SU-DHL-6 (cell line): ENCODE measurements at regions not wholly inside any gene's neighbourhood (a gene's known extent, or its start where the extent isn't known, plus 50 kb on each side); places are given as distances from the start of the nearest gene placed in this dataset.

ENCODE experiments used
- CTCF ChIP-seq: fragments of 200-600 bp; sonication (generic); IDR thresholded peaks from one replicate; pipeline ENCODE4 v1.5.1; 2017; ENCODE audit warnings: antibody characterized with exemption, mild to moderate bottlenecking, low read length, moderate library complexity; ENCODE audit not compliant: insufficient read depth, poor library complexity, severe bottlenecking
- EZH2phosphoT487 ChIP-seq: fragments of 200-600 bp; sonication (generic), shearing (Covaris generic); conservative IDR thresholded peaks from 2 replicates; pipeline ENCODE4 v1.6.1; 2018; ENCODE audit warnings: mild to moderate bottlenecking, antibody characterized with exemption, low read length, moderate library complexity, mixed read lengths

DNA sequence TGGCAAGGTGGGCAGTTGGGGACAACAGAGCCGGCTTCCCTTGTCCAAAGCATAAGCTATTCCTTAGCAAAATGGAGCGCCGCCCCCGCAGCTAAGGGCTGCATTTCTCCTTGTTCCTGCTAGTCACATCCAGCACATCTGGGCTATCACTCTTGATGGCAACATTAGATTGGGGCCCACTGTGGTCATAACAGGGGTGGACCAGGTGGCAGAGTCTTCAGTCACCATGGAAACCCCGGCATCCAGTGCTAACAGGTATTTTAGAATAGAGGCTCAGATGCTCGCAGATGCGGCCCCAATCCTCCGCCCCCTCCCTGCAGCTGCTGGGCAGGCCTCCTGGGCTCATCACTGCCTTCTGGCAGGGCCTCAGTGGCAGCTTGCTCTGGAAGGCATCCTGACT is 125.9 kb downstream of the GPCPD1 start:
- TF ChIP-seq CTCF, result no peak
- no peak for TF ChIP-seq EZH2phosphoT487
